AG09309 (cell line): ENCODE measurements at regions not wholly inside any gene's neighbourhood (a gene's known extent, or its start where the extent isn't known, plus 50 kb on each side); places are given as distances from the start of the nearest gene placed in this dataset.
A peak's percentile ranks its signal among the peaks of the same experiment; 100 is the strongest.

Experiments
- DNase-seq: peaks from one replicate; pipeline ENCODE4 v3.0.0-alpha.2; 2010; ENCODE audit warnings: low read depth
- H3K4me3 ChIP-seq: 2 replicates; pipeline ENCODE4 v1.5.1; 2011; ENCODE audit warnings: mild to moderate bottlenecking, low read depth, low read length, moderate library complexity; ENCODE audit not compliant: control insufficient read depth
- TF ChIP-seq, protein P1 (sequence below): IDR thresholded peaks from 2 replicates; pipeline ENCODE4 v1.5.1; 2011; ENCODE audit warnings: mild to moderate bottlenecking, low read depth, low read length, inconsistent platforms; ENCODE audit not compliant: insufficient read depth, control insufficient read depth; ENCODE audit errors: missing control alignments

DNA sequence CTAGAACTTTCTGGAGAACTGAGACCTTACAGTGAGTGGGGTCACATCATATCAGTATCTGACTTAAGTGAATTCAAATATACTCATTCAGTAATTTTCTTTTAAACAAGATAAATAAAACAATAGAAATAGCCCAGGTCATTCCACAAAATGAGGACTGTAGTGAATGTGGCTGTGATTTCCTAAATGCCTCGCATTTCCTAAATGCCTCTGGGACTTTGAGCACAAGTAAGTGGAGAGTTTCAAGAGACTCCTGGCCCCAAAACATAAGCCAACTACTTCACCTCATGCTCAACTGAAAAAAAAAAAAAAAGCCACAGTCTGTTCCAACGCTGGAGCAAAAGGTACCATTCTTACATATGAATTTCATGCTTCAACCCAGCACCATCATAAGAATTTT lies 81.5 kb downstream of the ZNF281 start:
- TF ChIP-seq, protein P1, sequence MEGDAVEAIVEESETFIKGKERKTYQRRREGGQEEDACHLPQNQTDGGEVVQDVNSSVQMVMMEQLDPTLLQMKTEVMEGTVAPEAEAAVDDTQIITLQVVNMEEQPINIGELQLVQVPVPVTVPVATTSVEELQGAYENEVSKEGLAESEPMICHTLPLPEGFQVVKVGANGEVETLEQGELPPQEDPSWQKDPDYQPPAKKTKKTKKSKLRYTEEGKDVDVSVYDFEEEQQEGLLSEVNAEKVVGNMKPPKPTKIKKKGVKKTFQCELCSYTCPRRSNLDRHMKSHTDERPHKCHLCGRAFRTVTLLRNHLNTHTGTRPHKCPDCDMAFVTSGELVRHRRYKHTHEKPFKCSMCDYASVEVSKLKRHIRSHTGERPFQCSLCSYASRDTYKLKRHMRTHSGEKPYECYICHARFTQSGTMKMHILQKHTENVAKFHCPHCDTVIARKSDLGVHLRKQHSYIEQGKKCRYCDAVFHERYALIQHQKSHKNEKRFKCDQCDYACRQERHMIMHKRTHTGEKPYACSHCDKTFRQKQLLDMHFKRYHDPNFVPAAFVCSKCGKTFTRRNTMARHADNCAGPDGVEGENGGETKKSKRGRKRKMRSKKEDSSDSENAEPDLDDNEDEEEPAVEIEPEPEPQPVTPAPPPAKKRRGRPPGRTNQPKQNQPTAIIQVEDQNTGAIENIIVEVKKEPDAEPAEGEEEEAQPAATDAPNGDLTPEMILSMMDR, result no peak
- no peak for DNase-seq
- no peak overlapping the region for H3K4me3 ChIP-seq

DNA sequence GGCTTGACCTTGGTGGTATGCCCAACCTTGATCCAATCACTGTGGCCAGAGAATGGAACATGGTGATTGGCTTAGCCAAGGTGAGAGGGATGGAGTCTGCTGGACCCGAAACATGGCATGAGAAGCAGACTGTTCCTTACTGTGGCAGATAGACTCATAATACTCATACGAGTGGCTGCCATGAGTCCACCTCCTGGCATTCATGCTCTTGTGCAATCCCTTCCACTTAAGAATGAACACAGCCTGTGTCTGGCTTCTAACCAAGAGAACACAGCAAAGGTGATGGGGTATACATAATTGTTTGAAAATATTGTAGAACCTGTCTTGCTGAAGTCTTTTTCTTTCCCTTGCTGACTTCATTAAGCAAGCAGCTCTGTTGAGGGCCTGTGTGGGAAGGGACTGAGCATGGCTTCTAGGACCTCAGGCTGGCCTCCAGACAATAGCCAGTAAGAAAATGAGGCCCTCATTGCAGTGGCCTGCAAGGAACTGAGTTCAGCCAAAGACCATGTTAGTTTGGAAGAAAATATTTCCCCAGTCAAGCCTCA lies 85.9 kb downstream of the ZNF281 start:
- TF ChIP-seq, protein P1, result no peak
- DNase-seq, result peak; percentile 50
- no peak overlapping the region for H3K4me3 ChIP-seq

DNA sequence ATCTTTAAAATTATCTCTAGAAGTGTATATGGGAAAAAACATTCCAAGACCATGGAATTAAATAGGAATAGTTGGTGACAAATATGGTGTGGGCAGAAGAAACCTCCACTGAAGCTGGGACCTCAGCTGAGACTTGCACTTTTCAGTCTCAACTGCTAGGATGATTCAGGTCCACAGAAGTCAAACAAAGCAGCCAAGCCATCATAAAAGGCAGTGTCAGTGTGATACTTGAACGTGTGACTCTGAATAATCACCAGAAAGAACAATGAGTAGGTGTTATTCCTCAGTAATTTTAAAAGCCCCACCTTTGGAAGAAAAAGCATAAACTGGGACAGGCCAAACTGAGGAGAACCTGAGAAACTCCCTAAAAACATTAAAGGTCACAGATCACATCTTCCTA lies 90.7 kb downstream of the ZNF281 start:
- no peak overlapping the region for H3K4me3 ChIP-seq
- TF ChIP-seq, protein P1, result no peak
- DNase-seq, result no peak

DNA sequence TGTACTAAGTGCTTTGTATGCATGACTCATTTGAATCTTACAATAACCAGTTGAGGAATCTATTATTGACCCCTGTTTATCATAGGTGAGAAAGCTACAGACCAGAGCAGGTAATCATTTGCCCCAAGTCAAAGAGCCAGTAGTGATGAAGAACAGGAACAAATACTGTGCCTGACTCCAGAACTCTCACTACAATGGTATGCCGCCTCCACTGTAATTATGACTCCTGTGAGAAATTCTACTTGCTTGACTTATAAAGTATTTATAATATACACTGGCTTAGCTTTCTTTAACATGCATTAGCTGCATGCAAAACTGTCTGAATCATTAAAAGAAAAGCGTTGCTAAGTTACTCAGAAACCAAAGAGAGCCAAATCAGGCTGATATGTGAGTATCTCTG lies 92.6 kb downstream of the ZNF281 start:
- TF ChIP-seq, protein P1, result no peak
- DNase-seq, result no peak
- no peak overlapping the region for H3K4me3 ChIP-seq

DNA sequence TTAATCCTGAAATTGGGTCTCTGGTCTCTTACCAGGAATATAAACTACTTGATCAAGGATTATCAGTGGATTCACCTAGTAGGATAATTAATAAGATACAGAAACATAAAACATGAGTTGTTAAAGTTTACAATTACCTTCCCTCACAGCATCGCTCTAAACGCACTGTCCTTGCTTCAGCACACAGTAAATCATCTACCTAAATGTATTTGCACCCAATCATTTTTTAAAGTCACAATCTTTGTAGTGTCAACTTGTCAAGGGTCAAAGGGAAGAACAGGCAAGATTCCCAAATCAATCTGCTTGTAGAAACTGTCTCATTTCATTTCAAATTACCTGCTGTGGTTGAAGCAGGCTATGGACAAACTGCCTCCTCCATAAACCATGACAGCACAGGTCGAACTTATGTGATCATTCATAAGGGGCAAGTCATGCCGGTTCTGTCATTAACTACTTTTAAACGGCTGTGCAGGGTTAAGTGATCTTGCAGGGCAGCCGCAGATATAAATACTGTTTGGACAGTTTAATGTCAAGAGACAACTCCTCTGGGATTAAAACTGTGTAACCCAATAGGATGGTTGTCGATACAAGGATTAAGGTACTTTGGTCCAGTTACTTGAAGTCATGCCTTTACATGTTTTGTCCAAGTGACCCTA lies 93.6 kb downstream of the ZNF281 start:
- no peak for DNase-seq
- TF ChIP-seq, protein P1, result no peak
- H3K4me3 ChIP-seq, result no peak overlapping the region

DNA sequence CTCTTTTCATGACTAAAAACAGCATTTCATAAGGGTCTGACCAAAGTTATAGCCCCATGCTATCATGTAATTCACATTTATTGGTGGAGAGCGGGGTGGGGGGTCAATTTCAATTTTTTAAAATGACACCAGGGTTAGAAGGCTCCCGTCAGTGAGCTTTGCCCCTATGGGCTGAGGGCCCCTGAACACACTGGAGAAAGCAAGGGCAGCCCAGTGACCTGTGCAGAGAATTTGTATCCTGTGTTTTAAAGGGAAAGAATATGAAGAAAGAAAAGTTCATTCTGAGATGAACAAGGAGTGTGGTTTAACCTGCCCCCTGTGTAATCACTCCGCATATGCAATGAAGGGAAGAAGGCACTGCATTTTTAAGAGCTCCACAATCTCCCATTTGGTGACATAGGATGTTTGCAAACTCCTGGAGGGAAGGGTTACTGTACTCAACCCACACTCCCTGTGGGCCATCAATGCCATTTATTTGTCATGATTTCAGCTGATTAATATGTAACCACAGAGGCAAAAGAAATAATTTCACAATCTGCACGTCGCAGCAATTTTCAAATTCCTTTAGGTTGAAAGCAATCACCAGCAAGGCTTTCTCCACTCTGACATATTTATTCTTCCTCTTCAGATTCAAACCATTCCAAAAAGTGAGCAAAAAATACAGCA lies 95.6 kb downstream of the ZNF281 start:
- TF ChIP-seq, protein P1, result no peak
- H3K4me3 ChIP-seq, result no peak overlapping the region
- DNase-seq, result peak; percentile 70
